Gastroesophageal sphincter (tissue), 3 donors: ENCODE measurements at regions not wholly inside any gene's neighbourhood (a gene's known extent, or its start where the extent isn't known, plus 50 kb on each side); places are given as distances from the start of the nearest gene placed in this dataset.

ENCODE experiments used
- EP300 ChIP-seq: sonication (generic); formaldehyde crosslinking; IDR thresholded peaks from one replicate; pipeline ENCODE4 v1.6.1; 2017; ENCODE audit warnings: antibody characterized with exemption, mild to moderate bottlenecking
- TF ChIP-seq, protein P1 (sequence below), 4 experiments: fragments of 200-600 bp in 2 of 4; fragments of 450-650 bp in 2 of 4; sonication (generic) in 1 of 4; IDR thresholded peaks; one replicate each; pipeline ENCODE4 v1.5.1; 2017 to 2019; ENCODE audit warnings: antibody characterized with exemption in 4 of 4, mild to moderate bottlenecking in 2 of 4, moderate library complexity in 2 of 4

DNA sequence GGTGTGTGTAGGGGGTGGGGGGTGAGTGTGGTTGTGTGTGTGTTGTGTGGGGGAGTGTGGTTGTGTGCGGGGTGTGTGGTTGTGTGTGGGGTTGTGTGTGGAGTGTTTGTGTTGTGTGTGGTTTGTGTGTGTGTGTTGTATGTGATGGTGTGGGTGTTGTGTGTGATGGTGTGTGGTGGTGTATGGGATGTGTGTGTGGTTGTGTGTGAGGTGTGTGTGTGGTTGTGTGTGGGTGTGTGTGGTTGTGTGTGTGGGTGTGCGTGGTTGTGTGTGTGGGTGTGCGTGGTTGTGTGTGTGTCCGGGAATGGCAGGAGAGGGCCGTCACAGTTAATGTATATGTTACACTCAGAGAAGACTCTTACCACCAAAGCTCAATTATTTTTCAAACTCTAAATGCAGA lies 79.8 kb downstream of the TBXT start:
- TF ChIP-seq EP300: no peak
- TF ChIP-seq, protein P1, sequence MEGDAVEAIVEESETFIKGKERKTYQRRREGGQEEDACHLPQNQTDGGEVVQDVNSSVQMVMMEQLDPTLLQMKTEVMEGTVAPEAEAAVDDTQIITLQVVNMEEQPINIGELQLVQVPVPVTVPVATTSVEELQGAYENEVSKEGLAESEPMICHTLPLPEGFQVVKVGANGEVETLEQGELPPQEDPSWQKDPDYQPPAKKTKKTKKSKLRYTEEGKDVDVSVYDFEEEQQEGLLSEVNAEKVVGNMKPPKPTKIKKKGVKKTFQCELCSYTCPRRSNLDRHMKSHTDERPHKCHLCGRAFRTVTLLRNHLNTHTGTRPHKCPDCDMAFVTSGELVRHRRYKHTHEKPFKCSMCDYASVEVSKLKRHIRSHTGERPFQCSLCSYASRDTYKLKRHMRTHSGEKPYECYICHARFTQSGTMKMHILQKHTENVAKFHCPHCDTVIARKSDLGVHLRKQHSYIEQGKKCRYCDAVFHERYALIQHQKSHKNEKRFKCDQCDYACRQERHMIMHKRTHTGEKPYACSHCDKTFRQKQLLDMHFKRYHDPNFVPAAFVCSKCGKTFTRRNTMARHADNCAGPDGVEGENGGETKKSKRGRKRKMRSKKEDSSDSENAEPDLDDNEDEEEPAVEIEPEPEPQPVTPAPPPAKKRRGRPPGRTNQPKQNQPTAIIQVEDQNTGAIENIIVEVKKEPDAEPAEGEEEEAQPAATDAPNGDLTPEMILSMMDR (IDR thresholded peaks at IDR 0.05): no peak
